ENCODE measurements at regions not wholly inside any gene's neighbourhood (a gene's known extent, or its start where the extent isn't known, plus 50 kb on each side); places are given as distances from the start of the nearest gene placed in this dataset.
"Not testable (repeated sequence)": the region's sequence is repeated elsewhere in the genome, so short reads cannot be mapped to it uniquely, and the experiment has no call there.

- DNase-seq (ENCODE audit: low spot score) = no peak
Observed at GRCh38 chr6:47180633-47181032, 129.1 kb downstream of the TNFRSF21 start.

GRCh38 chr6:47179286-47179685, 130.4 kb downstream of the TNFRSF21 start:
- DNase-seq (ENCODE audit: low spot score) = no peak

- no peak for DNase-seq (ENCODE audit: low spot score)
Observed at GRCh38 chr6:47175656-47176055, 133.5 kb upstream of the ADGRF1 start.

GRCh38 chr6:47174502-47175023, 132.4 kb upstream of the ADGRF1 start:
- DNase-seq (ENCODE audit: low spot score) = no peak

- DNase-seq (ENCODE audit: low spot score) = not testable (repeated sequence)
Observed at GRCh38 chr6:47174063-47174462, 131.9 kb upstream of the ADGRF1 start.

- DNase-seq (ENCODE audit: low spot score) = not testable (repeated sequence)
Observed at GRCh38 chr6:47173145-47173544, 131.0 kb upstream of the ADGRF1 start.

GRCh38 chr6:47170617-47170947, 128.4 kb upstream of the ADGRF1 start:
- DNase-seq (ENCODE audit: low spot score) = no peak

GRCh38 chr6:47169785-47170616, 127.9 kb upstream of the ADGRF1 start:
- peak; percentile 76 for DNase-seq (ENCODE audit: low spot score)

GRCh38 chr6:47168180-47168579, 126.0 kb upstream of the ADGRF1 start:
- peak; percentile 77 for DNase-seq (ENCODE audit: low spot score)

GRCh38 chr6:47165918-47166317, 123.8 kb upstream of the ADGRF1 start:
- DNase-seq (ENCODE audit: low spot score) = no peak

GRCh38 chr6:47164877-47165276, 122.7 kb upstream of the ADGRF1 start:
- no peak for DNase-seq (ENCODE audit: low spot score)

GRCh38 chr6:47163536-47163935, 121.4 kb upstream of the ADGRF1 start:
- DNase-seq (ENCODE audit: low spot score) = no peak

GRCh38 chr6:47162793-47163192, 120.7 kb upstream of the ADGRF1 start:
- DNase-seq (ENCODE audit: low spot score) = no peak

GRCh38 chr6:47162231-47162630, 120.1 kb upstream of the ADGRF1 start:
- no peak for DNase-seq (ENCODE audit: low spot score)

GRCh38 chr6:47161176-47161687, 119.1 kb upstream of the ADGRF1 start:
- DNase-seq (ENCODE audit: low spot score) = peak; percentile 26

- no peak for DNase-seq (ENCODE audit: low spot score)
Observed at GRCh38 chr6:47160702-47161101, 118.6 kb upstream of the ADGRF1 start.

- no peak for DNase-seq (ENCODE audit: low spot score)
Observed at GRCh38 chr6:47159763-47160162, 117.6 kb upstream of the ADGRF1 start.

GRCh38 chr6:47157653-47158219, 115.6 kb upstream of the ADGRF1 start:
- no peak for DNase-seq (ENCODE audit: low spot score)

GRCh38 chr6:47157063-47157462, 114.9 kb upstream of the ADGRF1 start:
- no peak for DNase-seq (ENCODE audit: low spot score)

GRCh38 chr6:47156196-47156595, 114.1 kb upstream of the ADGRF1 start:
- no peak for DNase-seq (ENCODE audit: low spot score)

GRCh38 chr6:47153404-47153755, 111.2 kb upstream of the ADGRF1 start:
- DNase-seq (ENCODE audit: low spot score) = no peak

- no peak for DNase-seq (ENCODE audit: low spot score)
Observed at GRCh38 chr6:47152666-47153403, 110.7 kb upstream of the ADGRF1 start.

All from umbilical cord (tissue), 1 donor.